ENCODE measurements at regions not wholly inside any gene's neighbourhood (a gene's known extent, or its start where the extent isn't known, plus 50 kb on each side); places are given as distances from the start of the nearest gene placed in this dataset.

- Histone ChIP-seq H3K4me1 (no peaks in the 10 kb centered on the region), H3K4me3 (ENCODE audit: low read depth, low read length) (no peak overlapping the region), H3K9me3 (no peaks in the 10 kb centered on the region), H3K27me3 (replicated peaks; ENCODE audit: control insufficient read depth, insufficient read depth, low read length) (no peaks in the 10 kb centered on the region), H3K36me3 (ENCODE audit: control insufficient read depth, insufficient read depth, low read length) (no peaks in the 10 kb centered on the region)
- Mint-ChIP-seq H3K36me3 (ENCODE audit: insufficient read depth, unreplicated experiment) (no peaks in the 10 kb centered on the region), H3K9me3 (ENCODE audit: unreplicated experiment) (no peaks in the 10 kb centered on the region), H3K27me3 (ENCODE audit: insufficient read depth, unreplicated experiment) (peaks cover 4% of the 10 kb centered on the region), H3K27ac (ENCODE audit: unreplicated experiment) (no peak overlapping the region), H3K4me3 (ENCODE audit: unreplicated experiment) (no peak overlapping the region), H3K4me1 (ENCODE audit: low read depth, unreplicated experiment) (no peaks in the 10 kb centered on the region)
- no peak for DNase-seq
- ChIA-PET POLR2A (no interaction called here), CTCF (no interaction called here)
- intact Hi-C loops (cut with micrococcal nuclease; ENCODE audit: unreplicated experiment), result no loop called here
- BruUV-seq (replicated peaks), result no TSS peak
- no peak for TF ChIP-seq CTCF (IDR thresholded peaks at IDR 0.05; ENCODE audit: insufficient read depth in 1 of 2, low read depth in 1 of 2, low read length in 1 of 2, severe bottlenecking in 1 of 2, unreplicated experiment in 1 of 2)
These were observed 329.3 kb upstream of the BRINP1 start for GRCh38 chr9:119698535-119698934.

GRCh38 chr9:119697996-119698395 is 328.8 kb upstream of the BRINP1 start:
- Mint-ChIP-seq H3K4me3 (ENCODE audit: unreplicated experiment) (no peak overlapping the region), H3K27ac (ENCODE audit: unreplicated experiment) (no peak overlapping the region), H3K36me3 (ENCODE audit: insufficient read depth, unreplicated experiment) (no peaks in the 10 kb centered on the region), H3K27me3 (ENCODE audit: insufficient read depth, unreplicated experiment) (peaks cover 4% of the 10 kb centered on the region), H3K9me3 (ENCODE audit: unreplicated experiment) (no peaks in the 10 kb centered on the region), H3K4me1 (ENCODE audit: low read depth, unreplicated experiment) (no peaks in the 10 kb centered on the region)
- no peak for DNase-seq
- H3K27me3 ChIP-seq (replicated peaks; ENCODE audit: control insufficient read depth, insufficient read depth, low read length), result no peaks in the 10 kb centered on the region
- TF ChIP-seq CTCF (IDR thresholded peaks at IDR 0.05; ENCODE audit: insufficient read depth in 1 of 2, low read depth in 1 of 2, low read length in 1 of 2, severe bottlenecking in 1 of 2, unreplicated experiment in 1 of 2), result no peak
- H3K36me3 ChIP-seq (ENCODE audit: control insufficient read depth, insufficient read depth, low read length), result no peaks in the 10 kb centered on the region
- no peaks in the 10 kb centered on the region for H3K9me3 ChIP-seq
- H3K4me3 ChIP-seq (ENCODE audit: low read depth, low read length), result no peak overlapping the region
- CTCF ChIA-PET, result no interaction called here
- H3K4me1 ChIP-seq, result no peaks in the 10 kb centered on the region
- no TSS peak for BruUV-seq (replicated peaks)
- POLR2A ChIA-PET, result no interaction called here
- intact Hi-C loops (cut with micrococcal nuclease; ENCODE audit: unreplicated experiment), result no loop called here

- H3K4me1 ChIP-seq, result no peaks in the 10 kb centered on the region
- no peaks in the 10 kb centered on the region for H3K9me3 ChIP-seq
- intact Hi-C loops (cut with micrococcal nuclease; ENCODE audit: unreplicated experiment), result no loop called here
- Mint-ChIP-seq H3K27ac (ENCODE audit: unreplicated experiment) (no peak overlapping the region), H3K9me3 (ENCODE audit: unreplicated experiment) (no peaks in the 10 kb centered on the region), H3K4me1 (ENCODE audit: low read depth, unreplicated experiment) (no peaks in the 10 kb centered on the region), H3K36me3 (ENCODE audit: insufficient read depth, unreplicated experiment) (no peaks in the 10 kb centered on the region), H3K27me3 (ENCODE audit: insufficient read depth, unreplicated experiment) (peaks cover 10% of the 10 kb centered on the region), H3K4me3 (ENCODE audit: unreplicated experiment) (no peak overlapping the region)
- H3K4me3 ChIP-seq (ENCODE audit: low read depth, low read length), result no peak overlapping the region
- no TSS peak for BruUV-seq (replicated peaks)
- TF ChIP-seq CTCF (IDR thresholded peaks at IDR 0.05; ENCODE audit: insufficient read depth in 1 of 2, low read depth in 1 of 2, low read length in 1 of 2, severe bottlenecking in 1 of 2, unreplicated experiment in 1 of 2), result no peak
- ChIA-PET CTCF (no interaction called here), POLR2A (no interaction called here)
- H3K36me3 ChIP-seq (ENCODE audit: control insufficient read depth, insufficient read depth, low read length), result no peaks in the 10 kb centered on the region
- H3K27me3 ChIP-seq (replicated peaks; ENCODE audit: control insufficient read depth, insufficient read depth, low read length), result no peaks in the 10 kb centered on the region
- peak in 1 of 2 experiments; percentile 12 for DNase-seq
These were observed 320.6 kb upstream of the BRINP1 start for GRCh38 chr9:119689879-119690278.
